ENCODE measurements at regions not wholly inside any gene's neighbourhood (a gene's known extent, or its start where the extent isn't known, plus 50 kb on each side); places are given as distances from the start of the nearest gene placed in this dataset.
A peak's percentile ranks its signal among the peaks of the same experiment; 100 is the strongest.

DNA sequence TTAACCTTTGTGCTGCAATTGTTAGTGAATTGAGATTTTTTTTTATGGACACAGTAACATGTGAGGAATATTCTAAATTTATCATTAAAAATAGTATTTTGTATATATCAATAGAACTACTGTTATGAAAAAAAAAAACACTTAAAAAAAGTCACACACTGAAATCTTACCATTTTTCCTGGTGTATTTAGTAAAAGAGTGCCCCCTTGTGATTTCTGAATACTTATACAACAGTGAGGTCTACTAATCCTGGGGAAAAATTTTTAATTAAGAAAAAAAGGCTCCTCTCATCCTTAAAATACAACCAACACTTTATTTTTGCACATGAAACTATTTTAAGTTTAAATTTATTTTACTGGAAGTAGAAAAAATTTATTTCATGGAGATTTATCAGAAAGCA is 56.4 kb upstream of the SPOCK3 start:
- DNase-seq = peak; percentile 17

DNA sequence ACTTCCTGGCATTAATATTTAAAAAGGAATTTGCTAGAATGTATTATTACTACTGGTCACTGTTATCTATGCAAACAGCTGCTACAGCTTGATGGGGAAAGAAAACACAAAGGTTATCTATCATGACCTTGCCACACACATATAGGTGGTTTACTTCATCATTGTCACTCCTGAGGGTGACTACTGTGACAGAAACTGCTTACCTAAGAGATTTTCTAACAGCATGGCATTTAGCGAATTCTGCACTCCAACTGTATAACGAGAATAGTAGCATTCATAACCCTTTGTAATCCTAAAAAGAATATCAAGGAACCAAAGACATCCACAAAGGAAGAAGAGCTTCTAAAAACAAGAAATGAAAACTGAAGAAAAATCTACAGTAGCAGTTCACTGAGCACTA is 74.6 kb upstream of the SPOCK3 start:
- no peak for DNase-seq

DNA sequence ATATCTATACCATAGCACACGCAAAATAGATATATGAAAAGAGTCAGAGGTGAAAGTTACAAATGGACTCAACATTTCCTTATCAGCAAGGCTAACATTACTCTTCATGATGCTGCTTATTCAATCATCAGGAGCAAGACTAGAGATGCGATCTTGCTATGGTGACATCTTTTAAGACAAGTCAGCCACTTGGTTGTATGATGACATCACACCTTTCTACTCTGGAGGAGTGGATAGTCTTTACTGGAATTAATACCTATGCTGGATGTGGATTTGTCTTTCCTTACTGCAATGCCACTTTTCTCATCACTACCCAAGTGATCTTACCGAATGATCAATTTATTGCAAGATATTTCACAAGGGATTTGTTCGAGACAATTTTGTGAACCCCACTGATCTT is 87.0 kb upstream of the SPOCK3 start:
- no peak for DNase-seq

DNA sequence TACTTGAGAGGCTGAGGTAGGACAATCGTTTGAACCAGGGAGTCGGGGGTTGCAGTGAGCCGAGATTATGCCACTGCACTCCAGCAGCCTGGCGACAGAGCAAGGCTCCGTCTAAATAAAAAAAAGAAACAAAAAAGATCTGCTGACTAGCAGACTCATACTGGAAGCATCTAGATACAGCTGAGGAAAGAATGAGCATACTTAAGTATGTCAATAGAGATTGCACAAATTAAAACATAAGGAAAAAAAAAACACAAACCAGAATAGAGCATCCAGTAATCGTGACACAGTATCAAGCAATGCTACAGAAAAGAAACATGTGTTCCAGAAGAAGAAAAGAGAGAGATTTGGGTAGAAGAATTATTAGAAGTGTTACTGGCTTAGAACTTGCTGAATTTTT is 105.5 kb upstream of the SPOCK3 start:
- DNase-seq = no peak

DNA sequence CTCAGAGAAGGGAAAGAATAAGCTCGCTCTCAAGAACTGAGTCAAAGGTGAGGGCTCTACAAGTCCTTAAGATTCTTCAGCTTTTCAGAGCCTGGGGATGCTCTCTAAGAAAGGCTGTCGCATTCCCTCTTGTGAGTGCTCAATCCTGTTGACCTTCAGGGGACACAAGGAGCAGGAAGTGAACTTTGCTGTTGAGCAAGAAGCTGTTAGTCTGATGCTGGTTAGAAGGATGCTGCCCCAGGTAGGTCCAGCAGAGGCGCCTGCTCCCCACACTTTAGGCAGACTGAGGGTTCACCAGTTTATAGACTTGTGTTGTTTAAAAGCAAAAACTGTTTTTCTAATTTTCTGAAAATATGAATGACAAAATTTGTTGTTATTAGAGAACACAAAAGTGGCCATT is 125.4 kb upstream of the SPOCK3 start:
- DNase-seq = peak; percentile 1

DNA sequence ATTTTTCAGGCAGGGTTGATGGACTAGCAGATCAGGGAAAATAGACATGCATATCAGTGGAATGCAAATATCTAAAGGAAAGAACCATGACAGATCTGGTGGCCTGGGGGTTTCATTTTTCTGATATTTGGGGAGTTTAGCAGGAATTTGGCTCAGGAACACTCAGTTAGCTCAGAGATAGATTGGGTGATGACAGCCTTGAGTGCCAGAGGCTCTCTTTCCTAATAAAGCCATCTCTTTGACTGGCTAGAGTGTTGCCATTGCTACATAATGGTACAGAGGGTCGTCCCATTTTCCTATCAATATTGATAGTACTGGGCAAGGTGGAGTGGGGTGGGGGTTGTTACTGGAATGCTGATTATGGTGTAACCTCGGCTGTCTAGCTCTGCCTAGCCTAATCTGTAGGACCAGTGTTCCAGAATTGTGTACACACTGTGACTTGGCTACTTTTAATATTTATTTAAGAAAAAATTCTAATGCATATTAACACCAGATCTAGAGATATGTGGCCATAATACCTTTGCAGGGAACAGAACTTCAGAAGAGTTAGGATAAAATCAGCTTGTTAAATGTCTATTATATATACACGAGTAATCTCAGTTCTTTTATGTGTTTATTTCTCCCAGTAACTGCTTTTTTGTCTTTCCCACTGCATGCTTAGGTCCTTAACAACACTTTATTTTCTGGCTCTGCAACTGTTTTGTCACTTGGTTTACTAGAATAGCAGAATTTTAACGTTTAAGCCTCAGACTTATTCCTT is 145.0 kb upstream of the SPOCK3 start:
- no peak for DNase-seq

DNA sequence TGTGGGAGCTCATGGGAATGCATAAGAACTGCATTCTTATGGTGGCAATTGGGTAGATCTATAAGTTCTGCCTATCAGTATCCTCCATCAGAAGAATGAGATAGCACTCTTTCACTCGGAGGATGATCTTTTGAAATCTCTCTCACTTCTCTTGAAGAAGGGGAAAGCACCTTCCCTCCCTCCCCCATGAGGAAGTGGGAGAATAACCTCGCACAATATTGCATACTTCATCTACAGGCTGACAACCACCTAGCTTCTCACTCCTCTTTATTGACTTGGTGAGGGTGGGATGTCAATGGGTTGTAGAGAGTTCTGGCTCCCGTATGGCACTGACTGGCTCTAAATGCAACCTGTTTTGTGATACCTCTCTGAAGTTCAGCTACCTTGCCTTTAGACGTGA is 146.7 kb upstream of the SPOCK3 start:
- DNase-seq = no peak

DNA sequence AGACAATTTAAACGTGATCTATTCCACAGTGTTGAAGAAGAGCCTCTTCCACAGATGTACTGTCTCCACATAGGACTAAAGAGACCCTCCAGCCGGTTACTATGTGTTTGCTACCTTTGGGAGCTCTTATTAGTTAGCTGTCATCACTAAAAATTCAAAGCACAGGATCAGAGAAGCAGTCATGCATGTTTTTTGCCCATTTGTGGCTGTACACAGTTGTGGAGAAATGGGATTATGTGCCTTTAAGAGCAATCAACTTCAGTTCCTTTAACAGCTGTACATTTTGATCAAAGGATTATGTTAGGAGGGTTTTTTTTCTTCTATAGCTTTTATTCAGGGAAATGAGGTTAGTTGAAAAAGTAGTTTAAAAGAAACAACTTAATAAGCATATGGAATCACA is 149.0 kb upstream of the SPOCK3 start:
- no peak for DNase-seq

DNA sequence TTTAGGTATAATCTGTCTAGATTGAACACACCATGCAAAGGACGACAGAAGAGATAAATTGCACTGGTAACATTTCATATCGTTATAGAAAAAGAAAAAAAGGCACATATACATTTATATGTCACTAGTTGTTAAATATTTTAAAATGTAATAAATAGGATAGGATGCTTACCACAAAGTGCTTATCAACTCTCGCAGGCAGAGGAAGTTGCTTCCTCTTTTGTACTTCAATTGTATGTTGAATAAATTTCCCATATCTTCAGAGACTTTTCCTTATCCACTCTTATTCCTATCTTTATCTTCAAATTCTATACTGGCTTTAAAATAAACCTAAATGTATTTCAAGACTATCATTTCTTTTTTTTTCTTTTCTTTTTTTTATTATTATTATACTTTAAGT is 163.3 kb upstream of the SPOCK3 start:
- DNase-seq = peak; percentile 40

DNA sequence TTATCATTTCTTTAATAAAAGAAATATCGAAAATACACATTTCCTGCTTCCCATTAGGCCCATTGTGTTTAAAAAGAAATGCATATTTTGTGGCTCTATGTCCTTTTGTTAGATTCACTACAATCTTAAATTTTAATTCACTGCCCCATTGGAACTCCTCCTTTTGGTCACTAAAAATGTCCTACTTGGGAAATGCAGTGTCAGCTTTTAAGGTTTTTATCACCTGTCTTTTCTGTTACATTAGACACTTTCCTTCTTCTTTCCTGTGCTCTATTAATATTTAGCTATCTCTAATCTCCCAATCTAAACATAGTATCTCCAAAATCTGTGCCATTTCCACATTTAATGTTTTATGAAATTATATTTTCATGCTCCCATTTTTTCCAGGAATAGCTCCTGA is 164.9 kb upstream of the SPOCK3 start:
- DNase-seq = no peak

DNA sequence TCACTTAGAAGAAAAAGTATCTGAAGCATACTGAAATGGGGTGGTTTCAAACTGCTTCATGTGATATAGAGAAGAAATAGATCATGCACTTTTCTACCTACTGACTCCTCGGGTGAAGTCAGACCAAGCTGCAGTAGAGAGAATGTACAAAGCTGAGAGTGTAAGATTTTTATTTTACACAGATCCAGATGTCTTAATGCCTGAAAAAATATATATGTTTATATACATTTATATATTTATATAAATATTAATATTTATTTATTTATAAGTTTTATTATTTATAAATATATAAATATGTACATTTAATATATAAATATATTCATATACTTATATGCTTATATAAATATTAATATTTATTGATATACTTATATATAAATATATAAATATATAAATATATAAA is 171.9 kb upstream of the SPOCK3 start:
- DNase-seq = no peak

DNA sequence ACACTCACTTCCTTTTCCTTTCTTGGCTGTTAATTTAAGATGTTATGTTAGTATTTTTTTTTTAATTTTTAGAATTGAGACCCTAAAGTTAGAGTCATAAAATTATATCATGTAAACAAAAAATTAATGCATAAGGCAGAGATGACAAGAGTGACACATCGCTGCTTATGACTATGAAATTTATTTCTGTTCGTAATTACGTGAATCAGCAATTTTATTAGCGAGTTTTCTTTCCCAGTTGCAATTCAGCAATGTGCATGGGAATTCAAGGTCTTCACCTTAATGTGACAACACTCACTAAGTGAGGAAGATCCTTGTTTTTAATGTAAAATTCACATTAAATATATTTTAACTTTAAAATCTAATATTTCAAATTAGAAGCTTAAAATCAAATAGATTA is 181.2 kb upstream of the SPOCK3 start:
- DNase-seq = no peak

DNA sequence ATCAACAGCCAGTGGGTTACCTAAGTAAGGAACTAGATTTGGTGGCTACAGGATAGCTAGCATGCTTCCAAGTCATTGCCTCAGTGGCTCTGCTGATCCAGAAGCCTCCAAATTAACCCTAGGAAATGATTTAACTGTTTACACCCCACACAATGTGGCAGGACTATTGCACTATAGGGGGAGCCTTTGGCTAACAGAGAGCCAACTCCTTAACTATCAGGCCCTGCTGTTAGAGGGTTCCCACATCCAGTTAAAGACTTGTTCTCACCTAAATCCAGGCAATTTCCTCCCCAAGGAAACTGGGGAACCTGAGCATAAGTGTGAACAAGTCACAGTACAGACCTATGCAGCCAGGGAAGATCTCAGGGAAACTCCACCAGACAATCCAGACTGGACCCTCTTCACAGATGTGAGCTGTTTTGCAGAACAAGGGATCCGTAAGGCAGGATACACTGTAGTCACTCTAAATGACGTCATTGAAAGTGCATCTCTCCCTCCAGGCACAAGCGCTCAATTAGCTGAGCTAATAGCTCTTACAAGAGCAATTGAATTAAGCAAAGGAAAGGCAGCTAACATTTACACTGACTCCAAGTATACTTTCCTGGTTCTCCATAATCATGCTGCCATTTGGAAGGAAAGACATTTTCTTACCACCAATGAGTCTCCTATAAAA is 185.3 kb upstream of the SPOCK3 start:
- DNase-seq = no peak

DNA sequence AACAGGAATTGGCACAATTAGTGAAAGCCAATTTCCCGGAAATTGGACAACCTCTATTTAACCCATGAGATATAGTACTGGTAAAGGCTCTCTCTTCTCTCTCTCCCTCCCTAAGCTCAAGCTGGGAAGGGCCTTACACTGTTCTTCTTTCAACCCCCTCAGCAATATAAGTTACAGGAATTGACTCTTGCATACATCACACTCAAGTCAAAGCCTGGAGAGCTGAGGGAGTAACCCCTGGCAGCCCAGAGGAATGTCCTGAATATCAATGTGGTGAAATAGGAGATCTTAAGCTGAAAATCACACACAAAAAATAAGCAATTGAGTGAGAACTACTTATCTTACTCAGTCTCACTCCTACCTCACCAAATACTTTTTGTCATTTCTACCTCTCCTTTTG is 186.9 kb upstream of the SPOCK3 start:
- DNase-seq = no peak

DNA sequence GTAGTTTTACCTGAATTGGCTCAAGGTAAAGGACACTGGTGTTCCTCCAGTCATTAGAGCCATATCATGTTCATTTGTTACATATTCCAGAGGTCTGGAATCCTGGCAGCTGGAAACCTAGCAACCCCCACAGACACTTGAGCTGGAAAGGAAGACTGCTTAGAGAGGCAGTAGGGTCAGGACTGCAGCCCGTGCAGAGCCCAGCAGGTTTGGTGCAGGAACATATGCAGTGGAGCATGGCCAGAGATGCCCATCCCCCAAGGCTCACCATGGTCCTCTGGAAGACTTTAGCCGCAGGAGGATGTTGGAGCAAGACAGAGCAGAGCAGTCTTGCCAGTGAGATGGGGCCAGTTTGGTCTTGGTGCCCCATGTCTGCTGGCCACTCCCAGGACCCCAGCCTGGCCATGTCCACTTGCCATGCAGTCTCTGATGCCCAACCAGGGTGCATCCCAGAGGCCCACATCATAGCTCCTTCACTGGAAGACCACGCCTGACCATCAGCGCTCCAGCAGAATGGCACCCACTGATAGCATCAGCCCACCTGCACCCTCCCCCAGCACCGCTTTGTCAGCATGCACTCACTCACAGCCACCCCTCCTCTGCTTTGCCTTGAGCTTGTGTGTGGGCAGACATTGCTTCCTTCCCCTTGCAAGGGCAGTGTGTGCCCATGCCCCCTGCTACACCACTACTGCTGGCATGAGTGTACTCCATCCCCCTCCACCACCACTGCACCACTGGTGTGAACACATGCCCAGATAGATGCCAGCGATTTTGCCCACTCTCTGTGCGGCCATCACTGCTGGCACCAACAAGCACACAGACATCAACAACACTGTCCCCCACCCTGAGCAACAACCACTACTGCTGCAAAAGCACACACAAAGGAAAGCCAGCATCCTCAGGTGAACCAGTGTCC is 190.3 kb upstream of the SPOCK3 start:
- DNase-seq = no peak

DNA sequence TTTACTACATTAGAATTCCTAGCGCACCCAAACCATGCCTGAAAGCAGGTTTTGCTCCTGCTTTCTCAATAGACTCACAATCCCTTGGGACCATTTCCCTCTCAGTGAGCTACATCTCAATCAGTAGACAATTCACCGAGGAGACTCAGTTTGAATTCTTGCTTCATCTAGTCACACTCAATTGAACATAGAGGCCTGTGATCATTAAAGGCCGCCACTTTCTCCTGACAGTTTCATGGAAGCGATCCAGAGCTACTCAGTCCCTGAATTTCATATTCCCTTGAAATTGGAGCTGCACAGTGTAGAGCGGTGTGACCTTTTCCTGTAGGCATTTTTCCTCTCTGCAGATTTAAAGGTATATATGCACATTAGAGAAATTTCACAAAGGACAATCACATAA is 193.9 kb upstream of the SPOCK3 start:
- no peak for DNase-seq

DNA sequence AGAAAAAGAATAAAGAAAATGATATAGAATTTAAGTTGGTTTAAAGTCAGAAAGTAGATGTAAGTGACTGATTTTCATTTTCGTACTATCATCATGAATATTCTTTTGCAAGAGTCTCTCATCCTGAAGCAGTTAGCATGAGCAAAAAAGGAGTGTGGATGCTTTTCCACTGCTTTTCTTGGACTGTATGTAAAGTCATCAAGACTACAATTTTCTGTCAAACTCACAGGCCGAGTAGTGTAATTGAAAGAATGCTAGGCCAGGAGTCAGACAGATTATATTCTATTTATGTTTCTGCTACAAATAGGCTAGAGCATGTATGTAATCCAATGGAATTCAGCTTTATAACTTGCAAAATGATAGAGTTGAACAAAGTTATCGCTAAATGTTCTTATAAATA is 197.1 kb upstream of the SPOCK3 start:
- DNase-seq = no peak

DNA sequence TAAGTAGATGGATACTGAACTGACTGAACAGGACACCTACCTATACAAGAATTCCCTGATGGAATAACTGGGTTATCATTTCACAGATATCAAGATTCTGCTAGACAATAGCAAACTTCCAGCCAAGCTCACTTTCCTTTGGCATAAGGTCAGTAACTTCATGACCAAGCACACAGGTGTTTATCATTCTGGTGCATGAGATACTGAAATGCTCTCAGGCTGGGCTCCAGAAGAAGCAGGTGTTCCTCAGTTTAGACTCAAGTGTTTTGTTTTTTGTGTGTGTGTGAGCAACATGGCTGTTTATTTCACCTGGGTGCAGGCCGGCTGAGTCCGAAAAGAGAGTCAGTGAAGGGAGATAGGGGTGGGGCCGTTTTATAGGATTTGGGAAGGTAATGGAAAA is 201.5 kb upstream of the SPOCK3 start:
- DNase-seq = no peak

DNA sequence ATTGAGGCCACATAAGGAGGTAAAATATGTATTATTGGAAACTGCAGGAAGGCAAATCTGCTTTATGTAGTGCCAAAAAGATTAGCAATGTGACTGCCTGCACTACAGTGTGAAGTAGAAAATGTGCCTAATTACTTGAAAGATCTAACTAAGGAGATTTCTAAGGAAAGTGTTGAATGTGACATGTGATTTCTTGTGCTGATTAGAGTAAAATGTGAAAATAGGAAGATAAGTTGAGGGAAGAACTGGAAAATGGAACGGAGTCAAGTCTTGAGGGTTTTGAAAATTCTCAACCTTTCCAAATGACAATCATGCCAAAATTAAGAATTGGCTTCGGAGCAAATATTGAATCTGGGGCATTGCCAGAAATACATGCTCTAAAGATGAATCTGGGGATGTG is 209.5 kb upstream of the SPOCK3 start:
- no peak for DNase-seq

DNA sequence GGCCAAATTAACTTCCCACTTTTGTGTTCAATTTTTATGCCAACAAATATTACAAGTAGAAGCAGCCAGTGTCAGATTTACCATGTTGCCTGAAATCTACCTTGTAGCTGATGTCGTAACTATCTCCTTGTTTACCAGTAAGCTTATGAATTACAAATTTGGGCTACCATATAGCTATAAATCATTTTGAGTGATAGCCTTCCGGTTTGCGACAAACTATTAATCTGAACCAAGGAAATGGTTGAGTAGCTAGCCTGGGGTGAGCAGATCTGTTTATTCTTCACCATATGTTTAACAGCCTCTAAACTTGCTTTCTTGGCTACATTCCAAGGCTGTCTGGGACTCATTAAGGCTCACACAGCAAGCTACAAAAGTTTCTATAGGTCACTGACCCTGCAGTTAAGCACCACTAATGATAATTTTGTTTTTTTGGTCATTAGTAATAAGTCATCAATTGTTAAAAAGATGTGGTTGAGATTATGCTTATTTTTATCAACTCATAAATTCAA is 218.7 kb upstream of the SPOCK3 start:
- no peak for DNase-seq

DNA sequence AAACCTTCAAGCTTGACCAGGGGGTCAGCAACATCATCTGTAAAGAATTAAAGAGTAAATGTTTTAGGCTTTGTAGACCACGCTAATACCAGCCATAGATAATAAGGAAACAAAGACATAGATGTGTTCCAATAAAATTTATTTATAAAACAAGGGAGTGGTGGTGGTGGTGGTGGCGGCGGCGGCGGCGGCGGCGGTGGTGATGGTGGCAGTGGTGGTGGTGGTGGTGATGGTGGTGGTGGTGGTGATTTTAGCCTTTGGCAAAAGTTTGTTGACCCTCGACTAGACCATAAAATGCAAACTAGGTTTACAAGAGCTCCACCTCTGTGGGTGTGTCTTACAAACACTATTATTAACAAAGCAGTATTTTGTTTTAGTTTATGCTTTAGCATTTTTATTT is 222.3 kb upstream of the SPOCK3 start:
- no peak for DNase-seq

DNA sequence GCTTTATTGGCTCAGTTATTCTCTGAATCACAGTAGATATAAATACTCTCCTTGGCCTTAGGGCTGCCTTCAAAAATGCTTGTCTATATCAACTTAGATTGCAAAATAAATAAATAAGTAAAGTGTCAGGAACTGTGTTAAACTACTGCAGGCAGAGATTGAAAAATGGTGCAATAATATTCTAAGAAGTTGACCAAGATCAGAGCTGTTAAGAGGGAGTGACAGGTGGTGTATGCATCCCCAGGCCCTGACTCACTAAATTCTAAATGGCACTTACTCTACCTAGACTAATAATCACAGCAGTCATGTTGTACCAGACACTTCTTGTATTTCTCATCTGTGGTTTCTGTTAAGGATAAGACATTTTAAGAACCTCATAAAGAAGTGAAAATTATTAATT is 235.1 kb upstream of the SPOCK3 start:
- DNase-seq = no peak

DNA sequence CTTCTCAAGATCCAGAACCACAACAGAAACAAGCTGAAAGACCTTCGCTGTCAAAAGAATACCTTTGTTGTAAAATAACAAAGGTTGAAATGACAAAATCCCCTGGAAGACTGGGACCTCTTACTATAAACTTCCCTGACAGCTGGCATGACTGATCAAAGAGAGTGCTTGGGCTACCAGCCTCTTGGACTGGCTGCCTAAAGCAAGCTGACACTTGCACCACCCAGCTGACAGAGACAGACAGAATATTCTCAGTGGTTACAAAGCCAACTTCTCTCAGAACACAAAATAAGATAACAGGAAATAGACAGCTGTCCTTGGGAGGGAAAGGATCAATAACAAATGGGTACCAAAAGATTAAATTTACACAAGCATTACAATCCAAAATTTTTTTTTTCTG is 241.7 kb upstream of the SPOCK3 start:
- DNase-seq = no peak

DNA sequence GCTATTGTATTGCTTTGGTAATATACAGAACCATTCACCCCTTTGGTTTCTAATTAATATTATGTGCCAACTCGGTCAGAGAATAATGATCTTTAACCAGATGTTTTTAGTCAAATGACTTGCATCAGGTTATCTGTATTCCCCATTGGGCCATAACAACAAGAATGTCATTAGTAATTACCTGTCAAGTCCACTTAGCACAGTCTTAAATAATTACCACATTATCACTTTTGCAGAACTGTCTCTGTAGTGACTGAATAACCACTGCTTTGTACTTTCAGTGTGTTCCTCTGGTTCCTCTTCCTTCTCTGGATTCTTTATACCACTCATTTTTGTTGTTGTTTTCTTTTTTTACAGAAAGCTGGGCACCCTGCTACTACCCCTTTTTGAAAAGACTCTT is 257.7 kb upstream of the SPOCK3 start:
- DNase-seq = no peak

All from hematopoietic multipotent progenitor cell treated with erythropoietin and hydrocortisone succinate and interleukin-3 and kit ligand, for 8 days (in vitro differentiated cells).